ENCODE measurements at regions not wholly inside any gene's neighbourhood (a gene's known extent, or its start where the extent isn't known, plus 50 kb on each side); places are given as distances from the start of the nearest gene placed in this dataset.

GRCh38 chr4:131093303-131093702 lies 1997.4 kb downstream of the C4orf33 start:
- TF ChIP-seq CTCF (IDR thresholded peaks at IDR 0.05): no peak
- TF ChIP-seq EZH2 (IDR thresholded peaks at IDR 0.05; ENCODE audit: borderline replicate concordance, insufficient read depth, low read depth, low read length, poor library complexity, severe bottlenecking): no peak

Data from B cell (primary cell).